Natural killer cell (primary cell): ENCODE measurements at regions not wholly inside any gene's neighbourhood (a gene's known extent, or its start where the extent isn't known, plus 50 kb on each side); places are given as distances from the start of the nearest gene placed in this dataset.
"Not testable (repeated sequence)": the region's sequence is repeated elsewhere in the genome, so short reads cannot be mapped to it uniquely, and the experiment has no call there.

Experiments used
- ATAC-seq, 3 donors: fragments of 150-1000 bp in 2 of 3; fragments of 200-7000 bp in 1 of 3; cut with Tn5 transposase; 1 replicate in 1 of 3; 2 replicates in 2 of 3; pipeline ENCODE4 v1.10.0; 2021; ENCODE audit warnings: mild to moderate bottlenecking in 2 of 3, moderate library complexity in 2 of 3
- DNase-seq, 2 donors: peaks; one replicate each; pipeline versions ENCODE4 v3.0.0 to v3.0.0-alpha.2; 2013 to 2021; ENCODE audit warnings: mixed read lengths in 1 of 2
- H3K27ac ChIP-seq: one replicate; pipeline ENCODE4 v1.5.1; 2013; ENCODE audit warnings: mild to moderate bottlenecking, low read length
- H3K27me3 ChIP-seq: one replicate; pipeline ENCODE4 v1.6.1; 2013; ENCODE audit warnings: low read length; ENCODE audit not compliant: control insufficient read depth, insufficient read depth
- H3K36me3 ChIP-seq: one replicate; pipeline ENCODE4 v1.6.1; 2013; ENCODE audit warnings: low read length; ENCODE audit not compliant: control insufficient read depth, insufficient read depth
- H3K4me1 ChIP-seq: one replicate; pipeline ENCODE4 v1.6.1; 2013; ENCODE audit warnings: low read length; ENCODE audit not compliant: control insufficient read depth, insufficient read depth
- H3K4me3 ChIP-seq: one replicate; pipeline ENCODE4 v1.5.1; 2013; ENCODE audit warnings: low read length
- H3K9me3 ChIP-seq: one replicate; pipeline ENCODE4 v1.6.1; 2013; ENCODE audit warnings: low read length; ENCODE audit not compliant: control insufficient read depth, insufficient read depth
- H3K27ac Mint-ChIP-seq, 2 donors: one replicate each; pipeline ENCODE4 v1.8.0; 2022; ENCODE audit warnings: mild to moderate bottlenecking in 2 of 2, mixed read lengths in 2 of 2, moderate library complexity in 1 of 2
- H3K27me3 Mint-ChIP-seq, 2 donors: one replicate each; pipeline ENCODE4 v1.8.0; 2022; ENCODE audit warnings: low read depth in 2 of 2, mixed read lengths in 2 of 2
- H3K36me3 Mint-ChIP-seq: one replicate; pipeline ENCODE4 v1.8.0; 2022; ENCODE audit warnings: mixed read lengths
- H3K4me1 Mint-ChIP-seq, 2 donors: one replicate each; pipeline ENCODE4 v1.8.0; 2022; ENCODE audit warnings: mixed read lengths in 2 of 2
- H3K4me3 Mint-ChIP-seq: one replicate; pipeline ENCODE4 v1.8.0; 2022; ENCODE audit warnings: mild to moderate bottlenecking, moderate library complexity, mixed read lengths
- H3K9me3 Mint-ChIP-seq, 2 donors: one replicate each; pipeline ENCODE4 v1.8.0; 2022; ENCODE audit warnings: mixed read lengths in 2 of 2
- CTCF ChIP-seq: fragments of 200-600 bp; IDR thresholded peaks from one replicate; pipeline ENCODE4 v1.8.0; 2022; ENCODE audit warnings: antibody characterized with exemption
- WGBS: methylation state at CpG from one replicate; pipeline ENCODE4 v1.1.7; 2013; ENCODE audit warnings: missing lambda C conversion rate; ENCODE audit not compliant: insufficient coverage; 5-methylcytosine and 5-hydroxymethylcytosine counted together
- intact Hi-C: fragments of 100-400 bp; cut with micrococcal nuclease; formaldehyde crosslinking; loops from one replicate; pipeline ENCODE4 v1.14.2; 2022

GRCh38 chr17:16866436-16866835, 105.5 kb downstream of the TNFRSF13B start:
- Mint-ChIP-seq H3K4me1 (no peaks in the 10 kb centered on the region), H3K27ac (no peak overlapping the region), H3K36me3 (no peaks in the 10 kb centered on the region), H3K9me3 (no peaks in the 10 kb centered on the region), H3K27me3 (no peaks in the 10 kb centered on the region), H3K4me3 (no peak overlapping the region)
- Histone ChIP-seq H3K4me1 (no peaks in the 10 kb centered on the region), H3K4me3 (no peak overlapping the region), H3K27me3 (no peaks in the 10 kb centered on the region), H3K36me3 (no peaks in the 10 kb centered on the region), H3K9me3 (no peaks in the 10 kb centered on the region), H3K27ac (no peak overlapping the region)
- no peak for DNase-seq
- 90% methylated on average over 8 of the region's 8 CpGs for WGBS
- no peak for TF ChIP-seq CTCF
- ATAC-seq: no peak
- intact Hi-C loops: no loop called here

- intact Hi-C loops, H3K4me3 ChIP-seq, H3K27me3 ChIP-seq, H3K4me1 Mint-ChIP-seq, H3K9me3 Mint-ChIP-seq, H3K27me3 Mint-ChIP-seq, H3K9me3 ChIP-seq, H3K4me3 Mint-ChIP-seq, H3K36me3 Mint-ChIP-seq, DNase-seq, H3K4me1 ChIP-seq, H3K27ac Mint-ChIP-seq, H3K27ac ChIP-seq, ATAC-seq, H3K36me3 ChIP-seq: not testable (repeated sequence)
- WGBS: no CpG with 5 or more reads among the region's 8 CpGs
Observed at GRCh38 chr17:16865704-16866103, 106.2 kb downstream of the TNFRSF13B start.

GRCh38 chr17:16865077-16865613, 106.8 kb downstream of the TNFRSF13B start:
- ATAC-seq, H3K36me3 Mint-ChIP-seq, H3K9me3 Mint-ChIP-seq, H3K4me1 Mint-ChIP-seq, H3K4me3 ChIP-seq, H3K27ac ChIP-seq, H3K27me3 Mint-ChIP-seq, H3K4me1 ChIP-seq, H3K4me3 Mint-ChIP-seq, H3K27ac Mint-ChIP-seq, DNase-seq, H3K27me3 ChIP-seq, H3K9me3 ChIP-seq, intact Hi-C loops, H3K36me3 ChIP-seq: not testable (repeated sequence)
- WGBS: 95% methylated on average over 5 of the region's 13 CpGs

- H3K9me3 ChIP-seq, H3K27me3 Mint-ChIP-seq, H3K27ac Mint-ChIP-seq, intact Hi-C loops, H3K27me3 ChIP-seq, H3K27ac ChIP-seq, H3K4me1 ChIP-seq, H3K36me3 ChIP-seq, H3K9me3 Mint-ChIP-seq, H3K4me3 Mint-ChIP-seq, H3K36me3 Mint-ChIP-seq, H3K4me1 Mint-ChIP-seq, DNase-seq, H3K4me3 ChIP-seq, ATAC-seq: not testable (repeated sequence)
- WGBS: no CpG with 5 or more reads among the region's 11 CpGs
Observed at GRCh38 chr17:16864462-16865076, 107.3 kb downstream of the TNFRSF13B start.

GRCh38 chr17:16861152-16861551, 110.8 kb downstream of the TNFRSF13B start:
- H3K9me3 ChIP-seq, DNase-seq, H3K27ac Mint-ChIP-seq, H3K27me3 ChIP-seq, H3K4me1 ChIP-seq, H3K4me1 Mint-ChIP-seq, H3K9me3 Mint-ChIP-seq, H3K4me3 Mint-ChIP-seq, ATAC-seq, H3K4me3 ChIP-seq, H3K36me3 Mint-ChIP-seq, H3K27ac ChIP-seq, H3K36me3 ChIP-seq, H3K27me3 Mint-ChIP-seq, intact Hi-C loops: not testable (repeated sequence)
- WGBS: 89% methylated on average over 6 of the region's 8 CpGs

- intact Hi-C loops, H3K4me1 ChIP-seq, H3K4me3 ChIP-seq, H3K9me3 ChIP-seq, ATAC-seq, H3K9me3 Mint-ChIP-seq, DNase-seq, H3K27ac ChIP-seq, H3K36me3 ChIP-seq, H3K4me3 Mint-ChIP-seq, H3K27ac Mint-ChIP-seq, H3K27me3 ChIP-seq, H3K27me3 Mint-ChIP-seq, H3K36me3 Mint-ChIP-seq, H3K4me1 Mint-ChIP-seq: not testable (repeated sequence)
- 79% methylated on average over 9 of the region's 9 CpGs for WGBS
Observed at GRCh38 chr17:16860467-16860866, 111.5 kb downstream of the TNFRSF13B start.

- H3K27me3 ChIP-seq, H3K4me3 ChIP-seq, H3K4me3 Mint-ChIP-seq, H3K4me1 ChIP-seq, H3K27ac Mint-ChIP-seq, H3K9me3 Mint-ChIP-seq, H3K9me3 ChIP-seq, H3K27me3 Mint-ChIP-seq, ATAC-seq, H3K4me1 Mint-ChIP-seq, H3K36me3 Mint-ChIP-seq, H3K36me3 ChIP-seq, H3K27ac ChIP-seq, DNase-seq, intact Hi-C loops: not testable (repeated sequence)
- no CpG with 5 or more reads among the region's 2 CpGs for WGBS
Observed at GRCh38 chr17:16859515-16859914, 112.4 kb downstream of the TNFRSF13B start.
